ENCODE measurements at regions not wholly inside any gene's neighbourhood (a gene's known extent, or its start where the extent isn't known, plus 50 kb on each side); places are given as distances from the start of the nearest gene placed in this dataset.
"Not testable (repeated sequence)": the region's sequence is repeated elsewhere in the genome, so short reads cannot be mapped to it uniquely, and the experiment has no call there.

GRCh38 chr2:2723064-2723463, 392.0 kb upstream of the MYT1L start:
- no peak for DNase-seq (ENCODE audit: extremely low read depth, low read depth)
- TF ChIP-seq CTCF (IDR thresholded peaks at IDR 0.05; ENCODE audit: low read depth, low read length) = no peak

GRCh38 chr2:2721296-2721835, 390.3 kb upstream of the MYT1L start:
- DNase-seq (ENCODE audit: extremely low read depth, low read depth) = no peak
- TF ChIP-seq CTCF (IDR thresholded peaks at IDR 0.05; ENCODE audit: low read depth, low read length) = no peak

- DNase-seq (ENCODE audit: extremely low read depth, low read depth) = not testable (repeated sequence)
Observed at GRCh38 chr2:2720806-2721205, 389.7 kb upstream of the MYT1L start.

- TF ChIP-seq CTCF (IDR thresholded peaks at IDR 0.05; ENCODE audit: low read depth, low read length) = no peak
Observed at GRCh38 chr2:2720351-2720750, 389.3 kb upstream of the MYT1L start.

GRCh38 chr2:2719781-2720180, 388.7 kb upstream of the MYT1L start:
- TF ChIP-seq CTCF (IDR thresholded peaks at IDR 0.05; ENCODE audit: low read depth, low read length) = no peak
- DNase-seq (ENCODE audit: extremely low read depth, low read depth) = no peak

More at GRCh38 chr2:2720351-2720750, 389.3 kb upstream of the MYT1L start:
- DNase-seq (ENCODE audit: extremely low read depth, low read depth) = no peak

GRCh38 chr2:2719015-2719414, 387.9 kb upstream of the MYT1L start:
- TF ChIP-seq CTCF (IDR thresholded peaks at IDR 0.05; ENCODE audit: low read depth, low read length) = no peak
- DNase-seq (ENCODE audit: extremely low read depth, low read depth) = no peak

GRCh38 chr2:2717406-2717805, 386.3 kb upstream of the MYT1L start:
- no peak for DNase-seq (ENCODE audit: extremely low read depth, low read depth)
- TF ChIP-seq CTCF (IDR thresholded peaks at IDR 0.05; ENCODE audit: low read depth, low read length) = no peak

- no peak for DNase-seq (ENCODE audit: extremely low read depth, low read depth)
- no peak for TF ChIP-seq CTCF (IDR thresholded peaks at IDR 0.05; ENCODE audit: low read depth, low read length)
Observed at GRCh38 chr2:2716771-2717170, 385.7 kb upstream of the MYT1L start.

Data from AG09319 (cell line).